Liver (tissue), 8 donors: ENCODE measurements at regions not wholly inside any gene's neighbourhood (a gene's known extent, or its start where the extent isn't known, plus 50 kb on each side); places are given as distances from the start of the nearest gene placed in this dataset.

Source experiments
- DNase-seq: peaks from one replicate; pipeline ENCODE4 v3.0.0-alpha.2; 2017; ENCODE audit warnings: low spot score
- H3K27ac ChIP-seq, 2 donors: one replicate each; pipeline ENCODE4 v1.7.0; 2013; ENCODE audit warnings: inconsistent platforms in 2 of 2, low read length in 2 of 2, control low read depth in 1 of 2, low read depth in 1 of 2, mild to moderate bottlenecking in 1 of 2
- H3K27me3 ChIP-seq, 4 donors: one replicate each; pipeline versions ENCODE4 v1.6.1 to v1.7.0; 2013; ENCODE audit warnings: low read length in 3 of 4, inconsistent platforms in 1 of 4, mild to moderate bottlenecking in 1 of 4, moderate library complexity in 1 of 4; ENCODE audit not compliant: control insufficient read depth in 4 of 4, insufficient read depth in 4 of 4
- H3K36me3 ChIP-seq, 4 donors: one replicate each; pipeline versions ENCODE4 v1.6.1 to v1.7.0; 2013; ENCODE audit warnings: low read length in 3 of 4, mild to moderate bottlenecking in 3 of 4, low read depth in 1 of 4, moderate library complexity in 1 of 4; ENCODE audit not compliant: control insufficient read depth in 4 of 4, insufficient read depth in 3 of 4
- H3K4me1 ChIP-seq, 4 donors: one replicate each; pipeline versions ENCODE4 v1.6.1 to v1.7.0; 2013; ENCODE audit warnings: low read length in 3 of 4, mild to moderate bottlenecking in 3 of 4, moderate library complexity in 1 of 4; ENCODE audit not compliant: control insufficient read depth in 4 of 4, insufficient read depth in 4 of 4
- H3K4me3 ChIP-seq, 3 donors: one replicate each; pipeline versions ENCODE4 v1.6.1 to v1.7.0; 2013; ENCODE audit warnings: low read length in 3 of 3, control low read depth in 1 of 3, low read depth in 1 of 3, mild to moderate bottlenecking in 1 of 3
- H3K9ac ChIP-seq, 2 donors: one replicate each; pipeline ENCODE4 v1.7.0; 2013; ENCODE audit warnings: low read length in 2 of 2, mild to moderate bottlenecking in 2 of 2, moderate library complexity in 2 of 2, control low read depth in 1 of 2, low read depth in 1 of 2
- H3K9me3 ChIP-seq, 4 donors: one replicate each; pipeline versions ENCODE4 v1.6.1 to v1.7.0; 2013; ENCODE audit warnings: low read length in 3 of 4; ENCODE audit not compliant: control insufficient read depth in 4 of 4
- ATF3 ChIP-seq: IDR thresholded peaks from 2 replicates; pipeline ENCODE4 v1.6.1; 2016; ENCODE audit warnings: antibody characterized with exemption
- CTCF ChIP-seq: fragments of 150-350 bp; IDR thresholded peaks from 2 replicates; pipeline ENCODE4 v1.5.1; 2017; ENCODE audit warnings: improper control_type of control experiment, low read depth, low read length; ENCODE audit not compliant: missing input control
- EGR1 ChIP-seq, 2 donors: IDR thresholded peaks; 2 replicates each; pipeline ENCODE4 v1.6.1; 2016 to 2018; ENCODE audit warnings: antibody characterized with exemption in 2 of 2, low read depth in 2 of 2
- FOXA1 ChIP-seq: IDR thresholded peaks from 2 replicates; pipeline ENCODE4 v1.6.1; 2016; ENCODE audit warnings: antibody characterized with exemption
- FOXA2 ChIP-seq: IDR thresholded peaks from 2 replicates; pipeline ENCODE4 v1.6.1; 2016; ENCODE audit warnings: antibody characterized with exemption
- GABPA ChIP-seq, 2 donors: IDR thresholded peaks in 1 of 2; conservative IDR thresholded peaks in 1 of 2; 2 replicates each; pipeline ENCODE4 v1.6.1; 2016; ENCODE audit warnings: antibody characterized with exemption in 2 of 2, mild to moderate bottlenecking in 1 of 2, moderate library complexity in 1 of 2
- HNF4A ChIP-seq, 2 donors: conservative IDR thresholded peaks; 2 replicates each; pipeline ENCODE4 v1.6.1; 2016; ENCODE audit warnings: antibody characterized with exemption in 2 of 2, mild to moderate bottlenecking in 2 of 2
- HNF4G ChIP-seq: IDR thresholded peaks from 2 replicates; pipeline ENCODE4 v1.6.1; 2016; ENCODE audit warnings: antibody characterized with exemption
- JUND ChIP-seq, 2 donors: IDR thresholded peaks; 2 replicates each; pipeline ENCODE4 v1.6.1; 2016; ENCODE audit warnings: antibody characterized with exemption in 2 of 2
- MAX ChIP-seq: IDR thresholded peaks from 2 replicates; pipeline ENCODE4 v1.6.1; 2016; ENCODE audit warnings: antibody characterized with exemption
- NR2F2 ChIP-seq: IDR thresholded peaks from 2 replicates; pipeline ENCODE4 v1.6.1; 2016; ENCODE audit warnings: antibody characterized with exemption
- RAD21 ChIP-seq, 2 donors: IDR thresholded peaks; 2 replicates each; pipeline ENCODE4 v1.6.1; 2016; ENCODE audit warnings: antibody characterized with exemption in 2 of 2, mild to moderate bottlenecking in 2 of 2
- REST ChIP-seq: IDR thresholded peaks from 2 replicates; pipeline ENCODE4 v1.6.1; 2016; ENCODE audit warnings: antibody characterized with exemption, mild to moderate bottlenecking
- RXRA ChIP-seq, 2 donors: IDR thresholded peaks; 2 replicates each; pipeline ENCODE4 v1.6.1; 2017 to 2018; ENCODE audit warnings: antibody characterized with exemption in 2 of 2, mild to moderate bottlenecking in 1 of 2
- SP1 ChIP-seq: IDR thresholded peaks from 2 replicates; pipeline ENCODE4 v1.6.1; 2018; ENCODE audit warnings: antibody characterized with exemption, mild to moderate bottlenecking
- TAF1 ChIP-seq: conservative IDR thresholded peaks from 2 replicates; pipeline ENCODE4 v1.6.1; 2016; ENCODE audit warnings: antibody characterized with exemption, mild to moderate bottlenecking
- YY1 ChIP-seq: IDR thresholded peaks from 2 replicates; pipeline ENCODE4 v1.6.1; 2016; ENCODE audit warnings: antibody characterized with exemption, mild to moderate bottlenecking
- ZBTB33 ChIP-seq: IDR thresholded peaks from 2 replicates; pipeline ENCODE4 v1.6.1; 2016; ENCODE audit warnings: antibody characterized with exemption
- WGBS: extraction: QIAGEN DNeasy Blood & Tissue Kit; methylation state at CpG from one replicate; pipeline ENCODE4 v1.1.7; 2013; 5-methylcytosine and 5-hydroxymethylcytosine counted together
- donor health status: healthy.
- donor health status: healthy.
- donor health status: healthy.
- donor health status: healthy.
- donor health status: healthy.

- H3K9ac ChIP-seq = no peak overlapping the region
- WGBS = 60% methylated on average over 2 of the region's 2 CpGs
- no peaks in the 10 kb centered on the region for H3K27me3 ChIP-seq
- TF ChIP-seq CTCF (no peak), HNF4A (conservative IDR thresholded peaks at IDR 0.05) (no peak), TAF1 (no peak)
- DNase-seq = no peak
- H3K36me3 ChIP-seq = no peaks in the 10 kb centered on the region
- H3K4me3 ChIP-seq = no peak overlapping the region
- no peaks in the 10 kb centered on the region for H3K9me3 ChIP-seq
- H3K27ac ChIP-seq = no peak overlapping the region
- H3K4me1 ChIP-seq = no peaks in the 10 kb centered on the region
Measured at GRCh38 chr13:21825801-21826200, 154.9 kb downstream of the FGF9 start.

- Histone ChIP-seq H3K27me3 (no peaks in the 10 kb centered on the region), H3K4me3 (no peak overlapping the region), H3K27ac (no peak overlapping the region), H3K9me3 (no peaks in the 10 kb centered on the region), H3K36me3 (no peaks in the 10 kb centered on the region), H3K9ac (no peak overlapping the region), H3K4me1 (no peaks in the 10 kb centered on the region)
- no peak for TF ChIP-seq HNF4G
- no peak for TF ChIP-seq JUND (IDR thresholded peaks at IDR 0.05)
- no peak for TF ChIP-seq REST
- TF ChIP-seq YY1 = no peak
- TF ChIP-seq MAX = no peak
- TF ChIP-seq NR2F2 = no peak
- no peak for TF ChIP-seq ZBTB33
- TF ChIP-seq FOXA2 = no peak
- TF ChIP-seq HNF4A (conservative IDR thresholded peaks at IDR 0.05) = no peak
- TF ChIP-seq GABPA (IDR thresholded peaks at IDR 0.05 in 1 of 2, conservative IDR thresholded peaks at IDR 0.05 in 1 of 2) = no peak
- TF ChIP-seq FOXA1 = no peak
- TF ChIP-seq RXRA (IDR thresholded peaks at IDR 0.05) = no peak
- no peak for TF ChIP-seq SP1
- TF ChIP-seq RAD21 (IDR thresholded peaks at IDR 0.05) = no peak
- TF ChIP-seq TAF1 = no peak
- TF ChIP-seq ATF3 = no peak
- no peak for TF ChIP-seq CTCF
- no peak for TF ChIP-seq EGR1 (IDR thresholded peaks at IDR 0.05; ENCODE audit: low read depth in 2 of 2)
- WGBS = 58% methylated on average over 3 of the region's 3 CpGs
- DNase-seq = no peak
Measured at GRCh38 chr13:21826214-21827015, 155.5 kb downstream of the FGF9 start.
